K562 (cell line): ENCODE measurements at regions not wholly inside any gene's neighbourhood (a gene's known extent, or its start where the extent isn't known, plus 50 kb on each side); places are given as distances from the start of the nearest gene placed in this dataset.

Source experiments
- ARID3A ChIP-seq: IDR thresholded peaks from 2 replicates; pipeline ENCODE4 v1.6.1; 2012; ENCODE audit warnings: low read depth, low read length, improper control_type of control experiment, borderline replicate concordance
- BDP1 ChIP-seq: IDR thresholded peaks from 3 replicates; pipeline ENCODE4 v1.6.1; 2011; ENCODE audit not compliant: insufficient read length, insufficient read depth
- CEBPB ChIP-seq: fragments of 450-650 bp; IDR thresholded peaks from 2 replicates; pipeline ENCODE4 v1.6.1; 2016; ENCODE audit warnings: missing genetic modification characterization, missing compliant biosample characterization
- GTF2E2 ChIP-seq: fragments of 200-800 bp; sonication (Bioruptor generic); IDR thresholded peaks from 2 replicates; pipeline ENCODE4 v1.6.1; 2016; ENCODE audit warnings: missing genetic modification characterization, missing compliant biosample characterization
- MAFG ChIP-seq: fragments of 450-650 bp; conservative IDR thresholded peaks from 2 replicates; pipeline ENCODE4 v1.6.1; 2016; ENCODE audit warnings: missing genetic modification characterization, missing compliant biosample characterization
- NFE2 ChIP-seq: IDR thresholded peaks from 2 replicates; pipeline ENCODE4 v1.6.1; 2014; ENCODE audit warnings: antibody characterized with exemption, low read depth
- POLR2AphosphoS2 ChIP-seq: IDR thresholded peaks from 2 replicates; pipeline ENCODE4 v1.6.1; 2012; ENCODE audit warnings: low read length, improper control_type of control experiment
- PYGO2 ChIP-seq: fragments of 450-650 bp; IDR thresholded peaks from 2 replicates; pipeline ENCODE4 v1.6.1; 2016; ENCODE audit warnings: mild to moderate bottlenecking, missing genetic modification characterization, moderate library complexity, missing compliant biosample characterization
- RBM34 ChIP-seq: fragments of 200-400 bp; formaldehyde crosslinking; IDR thresholded peaks from 2 replicates; pipeline ENCODE4 v1.6.1; 2018; ENCODE audit warnings: low read length, borderline replicate concordance; ENCODE audit not compliant: insufficient read depth
- SPI1 ChIP-seq: IDR thresholded peaks from 2 replicates; pipeline ENCODE4 v1.6.1; 2011; ENCODE audit warnings: low read depth, low read length, control low read depth, borderline replicate concordance
- TCF15 ChIP-seq: fragments of 250-450 bp; sonication (Bioruptor Pico); IDR thresholded peaks from 2 replicates; pipeline ENCODE4 v1.8.0; 2022; ENCODE audit warnings: moderate library complexity, mild to moderate bottlenecking, inconsistent platforms
- TRIM28 ChIP-seq: fragments of 450-650 bp; IDR thresholded peaks from 2 replicates; pipeline ENCODE4 v1.6.1; 2017
- ZBTB40 ChIP-seq, 2 experiments: fragments of 450-650 bp in 1 of 2; sonication (generic) in 1 of 2; formaldehyde crosslinking in 1 of 2; IDR thresholded peaks; 2 replicates each; pipeline versions ENCODE4 v1.7.1 to v1.9.0; 2016 to 2022; ENCODE audit warnings: inconsistent platforms in 1 of 2, mild to moderate bottlenecking in 1 of 2, missing genetic modification reagents in 1 of 2
- ZNF124 ChIP-seq: sonication (generic); formaldehyde crosslinking; IDR thresholded peaks from 2 replicates; pipeline ENCODE4 v1.8.1; 2022; ENCODE audit warnings: missing genetic modification reagents
- ZNF311 ChIP-seq: fragments of 250-450 bp; sonication (Bioruptor Pico); IDR thresholded peaks from 2 replicates; pipeline ENCODE4 v1.4.0; 2020; ENCODE audit warnings: mild to moderate bottlenecking, moderate library complexity
- TF ChIP-seq, protein P1 (sequence below): fragments of 250-450 bp; sonication (Bioruptor Pico); IDR thresholded peaks from 2 replicates; pipeline ENCODE4 v1.6.1; 2021; ENCODE audit warnings: mild to moderate bottlenecking

GRCh38 chr5:67815455-67816391 lies 399.8 kb upstream of the PIK3R1 start (continued):
- TF ChIP-seq TCF15 (CRISPR knock-in tag) (no peak), ZBTB40 (IDR thresholded peaks at IDR 0.05) (no peak), ZBTB40 (CRISPR knock-in tag; IDR thresholded peaks at IDR 0.05) (no peak), CEBPB (tag) (peak; percentile 74), PYGO2 (tag) (no peak), ZNF124 (CRISPR knock-in tag) (no peak), NFE2 (peak; percentile 68), BDP1 (no peak), POLR2AphosphoS2 (no peak), ZNF311 (CRISPR knock-in tag) (no peak), TRIM28 (no peak), ARID3A (0 out of 2 replicates have a peak, but pooled peaks have one; percentile 36), GTF2E2 (tag) (no peak), RBM34 (no peak), SPI1 (no peak), MAFG (tag) (peak; percentile 80)
- TF ChIP-seq, protein P1, sequence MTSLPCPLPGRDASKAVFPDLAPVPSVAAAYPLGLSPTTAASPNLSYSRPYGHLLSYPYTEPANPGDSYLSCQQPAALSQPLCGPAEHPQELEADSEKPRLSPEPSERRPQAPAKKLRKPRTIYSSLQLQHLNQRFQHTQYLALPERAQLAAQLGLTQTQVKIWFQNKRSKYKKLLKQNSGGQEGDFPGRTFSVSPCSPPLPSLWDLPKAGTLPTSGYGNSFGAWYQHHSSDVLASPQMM: no peak
